SK-N-MC (cell line): ENCODE measurements at regions not wholly inside any gene's neighbourhood (a gene's known extent, or its start where the extent isn't known, plus 50 kb on each side); places are given as distances from the start of the nearest gene placed in this dataset.

Experiments
- DNase-seq: peaks from one replicate; pipeline ENCODE4 v3.0.0-alpha.2; 2011; ENCODE audit warnings: low read depth, low spot score
- H3K27ac ChIP-seq: fragments of 200-600 bp; sonication (generic); 2 replicates; pipeline ENCODE4 v1.5.1; 2016; ENCODE audit warnings: mixed run types
- H3K36me3 ChIP-seq: fragments of 200-600 bp; sonication (generic); 2 replicates; pipeline ENCODE4 v1.6.1; 2017; ENCODE audit warnings: antibody characterized with exemption, low read length, mixed read lengths; ENCODE audit not compliant: insufficient read depth
- H3K4me3 ChIP-seq: fragments of 200-600 bp; sonication (generic); 2 replicates; pipeline ENCODE4 v1.5.1; 2016
- H3K9ac ChIP-seq: fragments of 200-600 bp; sonication (generic); 2 replicates; pipeline ENCODE4 v1.8.0; 2017; ENCODE audit warnings: mixed run types, mixed read lengths; ENCODE audit not compliant: insufficient read length
- H3K9me3 ChIP-seq: fragments of 200-600 bp; sonication (generic); 2 replicates; pipeline ENCODE4 v1.6.1; 2017; ENCODE audit warnings: low read depth, mild to moderate bottlenecking, antibody characterized with exemption, low read length, moderate library complexity, mixed read lengths
- EZH2 ChIP-seq: fragments of 200-600 bp; sonication (generic); IDR thresholded peaks from one replicate; pipeline ENCODE4 v1.6.1; 2017; ENCODE audit warnings: antibody characterized with exemption
- FOXP2 ChIP-seq: optimal IDR thresholded peaks from 2 replicates; pipeline ENCODE3; 2011; ENCODE audit warnings: mild to moderate bottlenecking, moderate library complexity; ENCODE audit not compliant: insufficient read depth; ENCODE audit errors: extremely low read length, control extremely low read depth
- POLR2AphosphoS5 ChIP-seq: IDR thresholded peaks from 2 replicates; pipeline ENCODE4 v1.6.1; 2012; ENCODE audit warnings: mild to moderate bottlenecking, low read depth, low read length, borderline replicate concordance

DNA sequence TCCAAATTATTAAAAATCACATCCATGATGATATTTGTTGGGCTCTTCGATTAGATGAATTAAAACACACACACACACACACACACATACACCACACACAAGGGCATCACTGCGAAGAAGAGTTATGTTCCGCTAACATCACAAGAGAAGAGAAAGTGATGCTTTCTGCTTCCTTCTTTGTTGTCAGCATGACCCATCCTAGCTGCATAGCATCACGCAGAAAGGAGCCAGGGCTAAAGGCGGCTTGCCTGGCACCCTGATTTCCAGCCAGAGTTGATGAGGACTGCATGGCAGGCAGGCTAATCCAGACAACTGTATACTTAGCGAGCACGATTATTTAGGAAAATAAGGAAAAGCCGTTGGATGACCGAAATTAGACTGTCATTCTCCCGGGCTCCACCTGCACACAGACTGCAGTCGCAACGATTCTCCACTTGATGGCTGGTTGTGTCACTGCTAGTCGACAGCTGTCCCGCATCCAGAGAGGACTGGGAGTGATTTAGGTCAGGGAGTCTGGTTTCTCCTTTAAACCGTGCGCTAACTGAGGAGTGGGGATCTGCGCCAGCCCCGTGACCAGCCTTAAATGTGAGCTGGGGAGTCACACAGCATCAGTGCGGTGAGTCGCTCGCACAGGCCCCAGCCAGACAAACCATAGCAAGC lies 70.6 kb upstream of the SOX4 start:
- DNase-seq: no peak
- Histone ChIP-seq H3K4me3 (no peak overlapping the region), H3K36me3 (no peaks in the 10 kb centered on the region), H3K27ac (no peak overlapping the region), H3K9me3 (no peaks in the 10 kb centered on the region), H3K9ac (no peak overlapping the region)
- TF ChIP-seq FOXP2: no peak
- no peak for TF ChIP-seq EZH2
- TF ChIP-seq POLR2AphosphoS5: no peak

DNA sequence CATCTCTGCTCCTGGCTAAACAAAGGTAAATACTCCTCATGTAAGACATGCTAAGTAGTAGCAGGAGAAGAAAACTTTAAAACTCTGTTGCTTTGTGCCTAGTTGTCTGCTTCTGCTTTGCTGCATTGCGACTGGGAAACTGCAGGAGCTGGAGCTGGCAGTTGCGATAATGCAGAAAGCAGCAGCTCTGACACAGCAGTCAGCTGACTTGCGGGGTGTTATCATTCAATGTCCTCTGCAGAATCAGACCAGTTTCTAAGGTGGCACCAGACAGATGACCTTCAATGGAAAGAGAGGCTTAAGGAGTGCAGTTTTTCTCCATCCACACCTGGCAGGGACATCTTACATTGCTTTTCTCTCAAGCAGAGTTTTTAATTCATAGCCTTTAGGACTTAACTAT lies 69.9 kb upstream of the SOX4 start:
- Histone ChIP-seq H3K4me3 (no peak overlapping the region), H3K9me3 (no peaks in the 10 kb centered on the region), H3K9ac (no peak overlapping the region), H3K36me3 (no peaks in the 10 kb centered on the region), H3K27ac (no peak overlapping the region)
- DNase-seq: no peak
- no peak for TF ChIP-seq EZH2
- TF ChIP-seq POLR2AphosphoS5: no peak

DNA sequence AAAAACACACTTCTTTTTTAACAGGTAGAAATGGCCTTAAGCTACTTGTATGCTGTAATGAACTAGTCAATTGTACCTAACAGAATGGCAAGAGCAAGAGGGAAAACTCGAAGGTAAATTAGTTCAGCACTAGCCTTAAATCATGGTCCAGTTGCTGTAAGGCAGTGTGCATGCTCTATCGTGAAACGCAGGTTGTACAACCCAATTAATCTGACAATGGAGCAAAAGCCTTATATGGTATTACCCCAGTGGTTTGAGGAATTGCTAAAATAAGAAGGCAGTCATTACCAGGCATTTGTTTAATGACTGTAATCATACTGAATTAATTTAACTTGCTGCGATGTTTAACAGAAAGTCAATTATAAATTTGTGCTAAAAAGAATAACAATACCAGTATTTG lies 69.3 kb upstream of the SOX4 start:
- Histone ChIP-seq H3K9me3 (no peaks in the 10 kb centered on the region), H3K4me3 (no peak overlapping the region), H3K36me3 (no peaks in the 10 kb centered on the region), H3K9ac (no peak overlapping the region), H3K27ac (no peak overlapping the region)
- DNase-seq: no peak
- TF ChIP-seq POLR2AphosphoS5: no peak
- no peak for TF ChIP-seq EZH2
- TF ChIP-seq FOXP2: no peak

DNA sequence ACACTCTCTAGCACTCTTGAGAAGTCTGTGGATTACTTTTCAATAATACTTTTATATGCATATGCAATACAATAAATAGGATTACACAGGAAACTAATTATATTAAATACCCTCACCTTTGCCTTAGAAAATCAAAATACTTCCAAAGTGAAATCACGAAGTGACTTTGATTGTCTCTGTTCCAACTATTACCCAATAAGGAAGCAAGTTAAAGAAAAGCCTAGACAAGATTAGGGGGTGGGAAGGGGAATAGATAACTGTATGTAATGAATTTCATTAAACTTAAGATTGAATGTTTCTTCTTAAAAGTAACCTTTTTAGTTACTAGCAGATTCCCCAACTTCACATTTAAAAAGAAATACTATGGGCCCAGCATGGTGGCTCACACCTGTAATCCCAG lies 66.6 kb upstream of the SOX4 start:
- Histone ChIP-seq H3K27ac (no peak overlapping the region), H3K9ac (no peak overlapping the region), H3K4me3 (no peak overlapping the region), H3K36me3 (no peaks in the 10 kb centered on the region), H3K9me3 (no peaks in the 10 kb centered on the region)
- TF ChIP-seq POLR2AphosphoS5 (no peak), EZH2 (no peak), FOXP2 (no peak)
- no peak for DNase-seq

DNA sequence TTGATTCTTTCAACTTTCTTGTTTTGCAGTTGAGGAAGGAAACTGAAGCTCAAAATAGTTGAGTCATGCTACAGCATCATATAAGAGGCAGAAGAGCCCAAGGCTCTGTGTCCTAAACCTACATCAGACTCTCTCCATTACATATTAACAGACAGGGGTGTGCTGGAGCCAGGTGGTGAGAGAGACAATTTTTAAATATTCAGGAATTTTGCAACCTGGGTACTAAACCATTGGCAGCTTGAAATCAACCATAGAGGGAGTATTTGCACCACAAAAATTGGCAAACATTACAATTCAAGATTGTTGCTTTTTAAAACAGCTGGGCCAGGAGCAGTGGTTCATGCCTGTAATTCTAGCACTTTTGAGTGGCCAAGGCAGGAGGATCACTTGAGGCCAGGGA lies 65.8 kb upstream of the SOX4 start:
- Histone ChIP-seq H3K36me3 (no peaks in the 10 kb centered on the region), H3K4me3 (no peak overlapping the region), H3K9me3 (no peaks in the 10 kb centered on the region), H3K9ac (no peak overlapping the region), H3K27ac (no peak overlapping the region)
- TF ChIP-seq POLR2AphosphoS5 (no peak), FOXP2 (no peak), EZH2 (no peak)
- DNase-seq: no peak

DNA sequence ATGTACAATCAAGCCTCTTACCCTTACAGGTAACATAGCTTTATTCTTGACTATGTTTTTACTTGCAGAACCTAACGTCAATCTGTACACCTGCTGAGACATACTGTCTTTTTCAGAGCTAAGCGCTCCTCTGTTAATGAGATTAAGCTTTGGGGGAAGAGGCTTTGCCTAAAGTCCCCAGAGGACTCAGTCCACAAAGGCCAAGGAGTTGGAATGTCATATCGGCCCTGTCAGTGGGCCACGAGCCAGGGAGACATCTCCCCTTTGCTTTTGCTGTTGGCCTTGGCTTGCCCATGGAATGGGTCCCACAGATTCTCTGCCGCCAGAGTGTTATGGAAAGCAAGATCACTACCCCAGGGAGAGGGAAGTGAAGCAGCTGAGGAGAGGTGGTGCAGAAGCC lies 64.1 kb upstream of the SOX4 start:
- DNase-seq: no peak
- TF ChIP-seq EZH2: no peak
- no peak for TF ChIP-seq POLR2AphosphoS5
- TF ChIP-seq FOXP2: no peak
- Histone ChIP-seq H3K27ac (no peak overlapping the region), H3K4me3 (no peak overlapping the region), H3K36me3 (no peaks in the 10 kb centered on the region), H3K9me3 (no peaks in the 10 kb centered on the region), H3K9ac (no peak overlapping the region)

DNA sequence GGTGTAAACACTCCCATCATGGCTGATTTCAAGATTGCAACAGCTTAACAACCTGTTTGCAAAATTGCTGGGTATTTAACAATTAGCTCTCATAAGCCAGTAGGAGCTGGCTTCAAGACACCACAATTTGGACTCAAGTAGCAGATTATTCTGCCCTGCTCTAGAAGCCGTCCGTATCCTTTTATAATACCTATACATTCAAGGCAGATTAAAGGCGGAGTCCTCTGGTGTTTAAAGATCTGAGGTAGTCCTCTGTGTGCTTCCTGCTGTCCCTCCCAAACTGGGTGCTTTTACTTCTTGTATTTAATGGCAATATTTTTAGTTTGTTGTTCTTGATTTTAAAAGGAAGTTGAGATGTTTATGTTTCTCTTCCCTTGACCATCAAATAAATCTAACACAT lies 62.2 kb upstream of the SOX4 start:
- H3K9me3 ChIP-seq: no peaks in the 10 kb centered on the region
- H3K36me3 ChIP-seq: no peaks in the 10 kb centered on the region
- no peak for DNase-seq
- H3K27ac ChIP-seq: no peak overlapping the region
- no peak overlapping the region for H3K9ac ChIP-seq
- H3K4me3 ChIP-seq: no peak overlapping the region
- TF ChIP-seq EZH2: no peak
- no peak for TF ChIP-seq POLR2AphosphoS5
- no peak for TF ChIP-seq FOXP2

DNA sequence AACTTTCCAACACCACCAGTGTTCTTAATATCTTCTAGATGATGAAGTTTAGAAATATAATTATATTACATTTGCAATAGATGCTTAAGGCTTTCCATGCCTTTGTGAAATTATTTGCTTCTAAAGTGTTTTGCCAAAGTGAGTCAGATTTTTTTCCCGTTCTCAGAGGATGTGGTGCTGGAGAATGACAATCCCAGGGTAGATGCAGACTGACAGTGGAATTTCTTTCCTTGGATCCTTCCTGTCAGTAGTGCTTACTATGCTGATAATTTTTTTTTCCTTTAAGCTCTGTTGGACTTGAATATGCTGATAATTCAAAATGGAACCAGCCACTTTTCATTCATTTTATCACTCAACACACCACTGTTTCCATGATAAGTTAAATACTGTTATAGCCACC lies 59.9 kb upstream of the SOX4 start:
- Histone ChIP-seq H3K36me3 (no peaks in the 10 kb centered on the region), H3K9ac (no peak overlapping the region), H3K4me3 (no peak overlapping the region), H3K27ac (no peak overlapping the region), H3K9me3 (no peaks in the 10 kb centered on the region)
- no peak for DNase-seq
- TF ChIP-seq POLR2AphosphoS5 (no peak), EZH2 (no peak), FOXP2 (no peak)

DNA sequence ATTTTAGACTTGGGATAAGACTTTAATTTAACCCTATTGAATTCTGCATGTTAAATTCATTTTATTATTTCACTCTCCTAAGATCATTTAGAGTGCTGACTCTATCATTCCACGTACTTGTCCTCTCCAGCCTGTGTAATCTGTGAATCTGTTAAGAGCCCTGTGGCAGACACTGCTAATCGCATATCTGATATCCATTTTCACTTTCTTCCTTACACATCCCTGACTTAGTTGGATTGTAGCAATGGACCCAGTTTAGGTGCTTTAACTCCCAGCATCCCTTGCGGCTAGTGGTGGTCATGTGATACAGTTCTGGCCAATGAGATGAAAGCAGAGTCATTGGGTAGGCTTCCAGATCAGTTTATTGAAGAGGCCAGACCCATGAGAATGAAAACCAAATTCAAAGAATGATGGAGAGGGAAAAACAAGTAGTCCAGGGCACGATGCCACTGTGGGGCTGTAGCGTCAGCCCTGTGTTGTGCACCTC lies 57.2 kb upstream of the SOX4 start:
- H3K36me3 ChIP-seq: no peaks in the 10 kb centered on the region
- no peak overlapping the region for H3K27ac ChIP-seq
- no peak overlapping the region for H3K4me3 ChIP-seq
- no peak for DNase-seq
- no peaks in the 10 kb centered on the region for H3K9me3 ChIP-seq
- TF ChIP-seq FOXP2 (no peak), POLR2AphosphoS5 (no peak), EZH2 (no peak)
- no peak overlapping the region for H3K9ac ChIP-seq

DNA sequence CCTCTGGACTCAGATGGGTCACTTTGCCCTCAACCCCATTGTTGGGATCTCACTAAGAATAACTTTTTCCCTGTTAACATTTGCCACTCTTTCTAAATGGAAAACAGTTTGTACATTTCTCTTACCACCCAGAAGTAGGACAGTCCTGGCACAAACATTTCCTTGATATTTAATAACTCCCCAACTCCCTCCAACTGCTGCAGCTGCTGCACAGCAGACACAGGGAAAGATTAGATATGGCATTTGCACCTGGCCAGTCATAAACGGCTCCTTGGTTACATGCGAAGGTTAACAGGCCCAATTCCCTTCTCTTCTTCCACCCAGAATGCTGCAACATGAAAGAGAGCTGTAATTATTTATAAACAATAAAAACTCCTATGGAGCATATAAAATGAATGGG lies 55.9 kb upstream of the SOX4 start:
- no peak for DNase-seq
- no peak overlapping the region for H3K9ac ChIP-seq

More for the DNA sequence above, 55.9 kb upstream of the SOX4 start:
- Histone ChIP-seq H3K9me3 (no peaks in the 10 kb centered on the region), H3K4me3 (no peak overlapping the region), H3K36me3 (no peaks in the 10 kb centered on the region), H3K27ac (no peak overlapping the region)
- TF ChIP-seq POLR2AphosphoS5: no peak
- no peak for TF ChIP-seq FOXP2
- TF ChIP-seq EZH2: no peak
